ENCODE measurements at regions not wholly inside any gene's neighbourhood (a gene's known extent, or its start where the extent isn't known, plus 50 kb on each side); places are given as distances from the start of the nearest gene placed in this dataset.

- TF ChIP-seq CTCF (optimal IDR thresholded peaks at IDR 0.05 in 1 of 3, IDR thresholded peaks at IDR 0.05 in 1 of 3, conservative IDR thresholded peaks at IDR 0.05 in 1 of 3; ENCODE audit: extremely low read depth in 1 of 3, insufficient read depth in 2 of 3, low read length in 3 of 3): peak; percentile 18 to 64 (median 53)
- no peak for TF ChIP-seq EZH2 (IDR thresholded peaks at IDR 0.05; ENCODE audit: low read length)
These were observed 121.1 kb downstream of the OXSM start for GRCh38 chr3:25910997-25911396.

Measured in keratinocyte (primary cell).